ENCODE measurements at regions not wholly inside any gene's neighbourhood (a gene's known extent, or its start where the extent isn't known, plus 50 kb on each side); places are given as distances from the start of the nearest gene placed in this dataset.

DNA sequence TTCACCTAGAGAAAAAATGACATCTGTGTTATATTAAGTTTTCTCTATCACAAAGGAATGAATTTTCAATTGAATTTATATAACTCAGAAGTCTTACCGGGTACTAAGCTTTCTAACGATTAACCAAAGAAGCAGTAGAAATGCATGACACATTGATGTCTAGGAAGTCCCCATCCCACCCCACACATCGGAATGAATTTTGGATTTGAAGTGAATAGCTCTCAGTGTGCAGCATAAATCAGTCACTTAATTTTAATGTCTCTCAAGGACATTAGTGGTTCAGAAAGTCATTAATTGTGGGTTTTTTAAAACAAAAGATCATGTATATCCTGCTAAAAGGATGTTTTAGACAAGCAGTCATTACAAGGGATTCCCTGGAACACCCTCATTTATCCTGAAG is 141.4 kb upstream of the PIEZO2 start:
- Histone ChIP-seq H3K36me3 (no peaks in the 10 kb centered on the region), H3K9me3 (no peaks in the 10 kb centered on the region), H3K4me1 (no peaks in the 10 kb centered on the region), H3K27ac (no peak overlapping the region), H3K27me3 (no peaks in the 10 kb centered on the region), H3K4me3 (no peak overlapping the region)
- TF ChIP-seq, protein P1, sequence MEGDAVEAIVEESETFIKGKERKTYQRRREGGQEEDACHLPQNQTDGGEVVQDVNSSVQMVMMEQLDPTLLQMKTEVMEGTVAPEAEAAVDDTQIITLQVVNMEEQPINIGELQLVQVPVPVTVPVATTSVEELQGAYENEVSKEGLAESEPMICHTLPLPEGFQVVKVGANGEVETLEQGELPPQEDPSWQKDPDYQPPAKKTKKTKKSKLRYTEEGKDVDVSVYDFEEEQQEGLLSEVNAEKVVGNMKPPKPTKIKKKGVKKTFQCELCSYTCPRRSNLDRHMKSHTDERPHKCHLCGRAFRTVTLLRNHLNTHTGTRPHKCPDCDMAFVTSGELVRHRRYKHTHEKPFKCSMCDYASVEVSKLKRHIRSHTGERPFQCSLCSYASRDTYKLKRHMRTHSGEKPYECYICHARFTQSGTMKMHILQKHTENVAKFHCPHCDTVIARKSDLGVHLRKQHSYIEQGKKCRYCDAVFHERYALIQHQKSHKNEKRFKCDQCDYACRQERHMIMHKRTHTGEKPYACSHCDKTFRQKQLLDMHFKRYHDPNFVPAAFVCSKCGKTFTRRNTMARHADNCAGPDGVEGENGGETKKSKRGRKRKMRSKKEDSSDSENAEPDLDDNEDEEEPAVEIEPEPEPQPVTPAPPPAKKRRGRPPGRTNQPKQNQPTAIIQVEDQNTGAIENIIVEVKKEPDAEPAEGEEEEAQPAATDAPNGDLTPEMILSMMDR (IDR thresholded peaks at IDR 0.05): no peak
- intact Hi-C loops (cut with DNase I): no loop called here
- no peak for DNase-seq (ENCODE audit: low spot score in 2 of 2)

DNA sequence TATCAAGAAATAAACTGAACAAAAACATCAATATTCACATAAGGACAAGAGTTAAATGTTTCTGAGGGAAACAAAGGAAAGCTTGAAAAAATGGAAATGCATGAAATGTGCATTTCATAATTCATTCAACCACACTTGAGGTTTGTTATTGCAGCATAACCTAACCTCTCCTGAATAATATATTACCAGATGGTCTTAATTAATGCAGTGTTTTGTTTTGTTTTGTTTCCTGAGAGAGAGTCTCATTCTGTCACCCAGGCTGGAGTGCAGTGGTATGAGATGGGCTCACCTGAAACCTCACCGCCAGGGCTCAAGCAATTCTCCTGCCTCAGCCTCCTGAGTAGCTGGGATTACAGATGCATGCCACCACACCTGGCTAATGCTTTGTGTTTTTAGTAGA is 139.9 kb upstream of the PIEZO2 start:
- no peak for DNase-seq (ENCODE audit: low spot score in 2 of 2)
- intact Hi-C loops (cut with DNase I): no loop called here
- TF ChIP-seq, protein P1 (IDR thresholded peaks at IDR 0.05): no peak
- Histone ChIP-seq H3K9me3 (no peaks in the 10 kb centered on the region), H3K4me1 (peaks cover 0 to 7% of the 10 kb centered on the region in 2 donors), H3K36me3 (no peaks in the 10 kb centered on the region), H3K4me3 (no peak overlapping the region), H3K27ac (no peak overlapping the region), H3K27me3 (no peaks in the 10 kb centered on the region)

DNA sequence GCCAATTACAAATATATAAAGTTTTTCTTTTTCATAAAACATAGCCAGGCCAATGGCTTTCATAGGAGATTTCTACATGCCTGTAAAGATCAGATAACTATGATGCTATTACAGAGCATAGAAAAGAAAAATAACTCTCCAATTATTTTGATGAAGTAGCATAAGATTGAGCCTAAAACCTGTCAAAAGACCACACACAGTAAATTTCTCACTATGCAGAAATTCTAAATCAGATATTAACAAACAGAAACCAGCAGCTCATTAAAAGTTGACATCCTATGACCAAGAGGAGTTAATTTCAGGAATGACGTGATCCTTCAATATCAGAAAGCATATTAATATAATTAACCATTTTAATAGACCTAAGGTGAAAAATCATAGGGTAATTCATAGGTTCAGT is 139.0 kb upstream of the PIEZO2 start:
- Histone ChIP-seq H3K4me3 (no peak overlapping the region), H3K4me1 (peaks cover 0 to 12% of the 10 kb centered on the region in 2 donors), H3K9me3 (no peaks in the 10 kb centered on the region), H3K36me3 (no peaks in the 10 kb centered on the region), H3K27me3 (no peaks in the 10 kb centered on the region), H3K27ac (no peak overlapping the region)
- no peak for DNase-seq (ENCODE audit: low spot score in 2 of 2)
- TF ChIP-seq, protein P1 (IDR thresholded peaks at IDR 0.05): no peak
- intact Hi-C loops (cut with DNase I): no loop called here

DNA sequence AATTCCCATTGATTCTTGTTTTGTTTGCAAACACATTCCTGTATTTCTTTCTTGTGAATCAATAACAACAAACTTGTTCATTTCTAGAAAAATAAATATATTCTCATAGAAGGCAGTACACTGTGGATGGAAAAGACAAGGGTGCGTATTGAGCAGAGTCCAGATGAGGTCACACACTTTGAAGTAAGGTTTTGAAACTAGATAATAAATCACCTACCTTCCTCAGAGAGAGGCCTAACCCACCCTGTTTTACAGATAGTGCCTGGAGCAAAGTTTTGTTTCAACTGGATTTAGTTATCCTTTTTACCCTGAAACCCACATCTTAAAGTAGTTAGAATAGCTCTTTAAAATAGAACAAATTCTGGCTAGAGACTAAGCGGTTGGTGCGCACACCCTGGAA is 137.1 kb upstream of the PIEZO2 start:
- DNase-seq (ENCODE audit: low spot score in 2 of 2): no peak
- Histone ChIP-seq H3K4me3 (no peak overlapping the region), H3K27me3 (no peaks in the 10 kb centered on the region), H3K36me3 (no peaks in the 10 kb centered on the region), H3K27ac (no peak overlapping the region), H3K4me1 (peaks cover 0 to 12% of the 10 kb centered on the region in 2 donors), H3K9me3 (no peaks in the 10 kb centered on the region)
- TF ChIP-seq, protein P1 (IDR thresholded peaks at IDR 0.05): no peak
- intact Hi-C loops (cut with DNase I): no loop called here

DNA sequence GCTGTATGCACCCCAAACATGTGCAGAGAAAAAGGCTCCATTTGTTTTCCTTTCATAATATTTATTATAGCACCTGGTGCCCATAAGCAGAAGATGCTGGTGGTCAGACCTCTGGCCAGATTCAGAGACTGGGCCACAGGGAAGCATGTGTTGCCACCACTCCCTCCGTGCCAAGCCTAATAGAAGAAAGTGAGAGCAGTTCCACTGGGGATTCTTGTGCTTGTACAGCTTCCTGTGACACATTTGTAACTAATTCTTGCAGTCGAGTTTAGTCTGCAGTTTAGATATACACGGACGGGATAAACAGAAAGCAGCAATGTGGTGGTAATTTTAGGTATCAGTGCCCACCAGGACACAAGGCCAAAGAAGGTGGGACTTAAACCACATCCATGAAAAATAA is 135.4 kb upstream of the PIEZO2 start:
- TF ChIP-seq, protein P1 (IDR thresholded peaks at IDR 0.05): no peak

DNA sequence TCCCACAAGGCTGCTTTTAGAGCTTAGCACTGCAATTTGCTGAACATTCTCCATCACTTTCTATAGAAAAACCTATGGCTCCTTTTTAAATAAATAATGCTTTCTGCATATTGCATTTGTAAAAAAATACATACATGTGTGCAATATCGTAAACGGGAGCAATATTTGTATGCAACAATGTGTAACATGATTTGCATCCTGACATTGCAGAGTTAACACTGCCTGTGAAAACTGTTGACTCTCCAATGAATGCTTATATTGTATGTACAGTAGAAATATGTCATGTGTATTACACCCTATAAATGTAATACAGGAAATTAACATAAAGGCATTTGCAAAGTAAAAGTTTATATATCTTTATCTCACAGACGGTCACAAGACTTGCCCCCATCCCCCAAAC is 135.0 kb upstream of the PIEZO2 start:
- Histone ChIP-seq H3K9me3 (no peaks in the 10 kb centered on the region), H3K27me3 (no peaks in the 10 kb centered on the region), H3K27ac (no peak overlapping the region), H3K36me3 (no peaks in the 10 kb centered on the region), H3K4me1 (peaks cover 0 to 12% of the 10 kb centered on the region in 2 donors), H3K4me3 (no peak overlapping the region)
- intact Hi-C loops (cut with DNase I): no loop called here
- TF ChIP-seq, protein P1 (IDR thresholded peaks at IDR 0.05): no peak
- no peak for DNase-seq (ENCODE audit: low spot score in 2 of 2)

More for the DNA sequence above, 135.4 kb upstream of the PIEZO2 start:
- no peak for DNase-seq (ENCODE audit: low spot score in 2 of 2)
- Histone ChIP-seq H3K4me1 (peaks cover 0 to 12% of the 10 kb centered on the region in 2 donors), H3K27me3 (no peaks in the 10 kb centered on the region), H3K36me3 (no peaks in the 10 kb centered on the region), H3K9me3 (no peaks in the 10 kb centered on the region), H3K4me3 (no peak overlapping the region), H3K27ac (no peak overlapping the region)
- intact Hi-C loops (cut with DNase I): no loop called here
